Lower lobe of right lung (tissue), 2 donors: ENCODE measurements at regions not wholly inside any gene's neighbourhood (a gene's known extent, or its start where the extent isn't known, plus 50 kb on each side); places are given as distances from the start of the nearest gene placed in this dataset.

Source experiments
- ATAC-seq, 2 donors: fragments of 200-7000 bp; cut with Tn5 transposase; one replicate each; pipeline ENCODE4 v1.9.1; 2020 to 2022; ENCODE audit warnings: mild to moderate bottlenecking in 2 of 2, moderate library complexity in 2 of 2
- DNase-seq: peaks from one replicate; pipeline ENCODE4 v3.0.0-alpha.2; 2020
- H3K27ac ChIP-seq: fragments of 200-600 bp; one replicate; pipeline ENCODE4 v1.8.0; 2022
- H3K27me3 ChIP-seq: fragments of 200-600 bp; one replicate; pipeline ENCODE4 v1.8.0; 2022; ENCODE audit warnings: low read depth
- H3K36me3 ChIP-seq: fragments of 200-600 bp; one replicate; pipeline ENCODE4 v1.8.0; 2022; ENCODE audit warnings: mild to moderate bottlenecking
- H3K4me1 ChIP-seq: fragments of 200-600 bp; one replicate; pipeline ENCODE4 v1.8.0; 2022
- H3K4me3 ChIP-seq: fragments of 200-600 bp; one replicate; pipeline ENCODE4 v1.8.0; 2022; ENCODE audit warnings: mild to moderate bottlenecking
- H3K9me3 ChIP-seq: fragments of 200-600 bp; one replicate; pipeline ENCODE4 v1.8.0; 2022
- intact Hi-C: fragments of 100-400 bp; cut with DNase I; formaldehyde crosslinking; loops from one replicate; pipeline ENCODE4 v1.11.0; 2022
- TF ChIP-seq, protein P1 (sequence below): fragments of 200-600 bp; IDR thresholded peaks from one replicate; pipeline ENCODE4 v1.8.0; 2022; ENCODE audit warnings: antibody characterized with exemption, mild to moderate bottlenecking
- donor health status: DM: no; HTN: yes; CAD: no; lungs with severe emphysema.

- Histone ChIP-seq H3K9me3 (no peaks in the 10 kb centered on the region), H3K36me3 (no peaks in the 10 kb centered on the region), H3K4me1 (no peaks in the 10 kb centered on the region), H3K27me3 (no peaks in the 10 kb centered on the region), H3K27ac (no peak overlapping the region), H3K4me3 (no peak overlapping the region)
- DNase-seq (no peak), ATAC-seq (no peak)
- intact Hi-C loops = no loop called here
- TF ChIP-seq, protein P1, sequence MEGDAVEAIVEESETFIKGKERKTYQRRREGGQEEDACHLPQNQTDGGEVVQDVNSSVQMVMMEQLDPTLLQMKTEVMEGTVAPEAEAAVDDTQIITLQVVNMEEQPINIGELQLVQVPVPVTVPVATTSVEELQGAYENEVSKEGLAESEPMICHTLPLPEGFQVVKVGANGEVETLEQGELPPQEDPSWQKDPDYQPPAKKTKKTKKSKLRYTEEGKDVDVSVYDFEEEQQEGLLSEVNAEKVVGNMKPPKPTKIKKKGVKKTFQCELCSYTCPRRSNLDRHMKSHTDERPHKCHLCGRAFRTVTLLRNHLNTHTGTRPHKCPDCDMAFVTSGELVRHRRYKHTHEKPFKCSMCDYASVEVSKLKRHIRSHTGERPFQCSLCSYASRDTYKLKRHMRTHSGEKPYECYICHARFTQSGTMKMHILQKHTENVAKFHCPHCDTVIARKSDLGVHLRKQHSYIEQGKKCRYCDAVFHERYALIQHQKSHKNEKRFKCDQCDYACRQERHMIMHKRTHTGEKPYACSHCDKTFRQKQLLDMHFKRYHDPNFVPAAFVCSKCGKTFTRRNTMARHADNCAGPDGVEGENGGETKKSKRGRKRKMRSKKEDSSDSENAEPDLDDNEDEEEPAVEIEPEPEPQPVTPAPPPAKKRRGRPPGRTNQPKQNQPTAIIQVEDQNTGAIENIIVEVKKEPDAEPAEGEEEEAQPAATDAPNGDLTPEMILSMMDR = no peak
Measured at GRCh38 chr12:59517522-59517921, 78.3 kb upstream of the SLC16A7 start.

DNA sequence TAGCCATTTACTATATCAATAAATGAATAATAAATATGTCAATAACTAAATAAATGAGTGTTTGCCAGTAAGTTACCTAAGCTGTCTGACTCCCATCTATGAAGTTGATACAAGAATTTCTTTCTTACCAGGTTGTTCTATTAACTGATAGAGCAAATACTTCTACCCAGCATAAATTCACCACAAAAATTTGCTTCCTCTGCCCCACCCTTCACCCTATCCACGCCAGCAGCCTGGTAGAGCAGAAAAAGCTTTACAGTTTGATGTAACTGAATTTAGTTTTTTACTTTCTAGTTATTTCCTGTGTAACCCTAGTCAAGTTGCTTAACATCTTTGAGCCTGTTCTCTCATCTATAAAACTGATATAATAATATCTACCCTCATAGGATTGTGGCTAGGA lies 94.9 kb upstream of the SLC16A7 start:
- Histone ChIP-seq H3K4me3 (no peak overlapping the region), H3K27me3 (no peaks in the 10 kb centered on the region), H3K36me3 (no peaks in the 10 kb centered on the region), H3K27ac (no peak overlapping the region), H3K9me3 (no peaks in the 10 kb centered on the region), H3K4me1 (no peaks in the 10 kb centered on the region)
- ATAC-seq (peak; percentile 62 to 72), DNase-seq (no peak)
- intact Hi-C loops = no loop called here
- TF ChIP-seq, protein P1 = no peak

DNA sequence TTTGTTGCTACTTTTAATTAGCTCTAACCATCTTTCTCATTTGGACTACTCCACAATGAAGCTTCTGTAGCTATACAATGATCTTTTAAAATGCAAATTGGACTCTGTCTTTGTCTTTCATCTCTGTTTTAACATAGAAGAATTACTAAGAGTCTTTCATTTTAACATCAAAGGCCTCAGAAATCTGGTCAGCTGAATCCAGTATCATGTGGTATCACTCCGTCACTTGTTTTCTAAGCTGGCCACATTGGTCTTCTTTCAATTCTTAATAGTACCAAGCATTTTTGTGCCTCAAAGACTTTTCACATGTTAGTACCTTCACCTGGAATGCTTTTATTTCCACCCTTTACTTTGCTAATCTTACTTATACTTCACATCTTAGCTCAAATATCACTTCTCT lies 95.5 kb upstream of the SLC16A7 start:
- no peaks in the 10 kb centered on the region for H3K4me1 ChIP-seq
- no peaks in the 10 kb centered on the region for H3K27me3 ChIP-seq
- no peaks in the 10 kb centered on the region for H3K36me3 ChIP-seq
- DNase-seq (no peak), ATAC-seq (no peak)
- TF ChIP-seq, protein P1 = no peak
- intact Hi-C loops = no loop called here
- no peak overlapping the region for H3K27ac ChIP-seq
- H3K9me3 ChIP-seq = no peaks in the 10 kb centered on the region
- H3K4me3 ChIP-seq = no peak overlapping the region

DNA sequence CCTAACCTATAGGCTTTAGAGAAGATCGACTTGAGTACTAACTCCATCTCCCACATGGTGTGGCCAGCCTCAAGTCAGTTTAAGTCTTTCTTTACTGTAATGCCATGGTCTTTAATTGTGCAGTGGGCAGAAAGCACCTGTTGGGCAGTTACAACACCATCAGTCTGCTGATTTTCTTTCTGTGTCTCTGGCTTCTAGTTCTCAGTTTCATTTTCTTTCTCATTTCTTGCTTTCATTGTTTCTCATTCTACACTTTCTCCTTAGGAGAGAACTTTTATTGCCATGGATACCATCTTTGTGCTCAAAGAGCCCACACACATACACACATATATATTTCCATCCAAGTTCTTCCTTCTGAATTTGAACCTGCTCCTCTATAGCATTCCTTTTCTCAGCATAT lies 96.1 kb upstream of the SLC16A7 start:
- TF ChIP-seq, protein P1 = no peak
- intact Hi-C loops = no loop called here

DNA sequence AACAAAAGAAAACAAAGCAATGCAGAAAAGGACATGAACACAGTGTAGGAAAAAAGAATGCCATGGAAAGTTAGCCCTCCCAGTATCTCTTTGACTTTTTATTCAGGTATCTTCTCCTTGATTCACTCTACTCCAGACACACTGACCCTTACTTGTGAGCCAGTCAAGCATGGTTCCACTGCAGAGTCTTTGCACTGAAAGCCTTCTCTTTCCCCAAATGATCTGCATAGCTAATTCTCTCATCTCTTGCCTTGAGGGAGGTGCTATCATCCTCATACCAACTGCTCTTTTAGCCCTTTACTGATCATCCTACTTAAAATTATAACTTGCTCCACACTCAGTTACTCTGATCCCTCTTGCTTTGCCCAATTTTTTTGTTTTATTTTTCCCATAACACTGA lies 101.2 kb upstream of the SLC16A7 start:
- H3K27me3 ChIP-seq = no peaks in the 10 kb centered on the region
- H3K9me3 ChIP-seq = no peaks in the 10 kb centered on the region
- H3K4me1 ChIP-seq = no peaks in the 10 kb centered on the region
- TF ChIP-seq, protein P1 = no peak
- ATAC-seq = no peak
- no peak overlapping the region for H3K4me3 ChIP-seq
- no peak for DNase-seq
- H3K27ac ChIP-seq = no peak overlapping the region
- H3K36me3 ChIP-seq = no peaks in the 10 kb centered on the region
- intact Hi-C loops = no loop called here

More for the DNA sequence above, 96.1 kb upstream of the SLC16A7 start:
- ATAC-seq = no peak
- no peaks in the 10 kb centered on the region for H3K4me1 ChIP-seq
- H3K27ac ChIP-seq = no peak overlapping the region
- no peaks in the 10 kb centered on the region for H3K27me3 ChIP-seq
- no peaks in the 10 kb centered on the region for H3K9me3 ChIP-seq
- no peak for DNase-seq
- no peaks in the 10 kb centered on the region for H3K36me3 ChIP-seq
- H3K4me3 ChIP-seq = no peak overlapping the region

DNA sequence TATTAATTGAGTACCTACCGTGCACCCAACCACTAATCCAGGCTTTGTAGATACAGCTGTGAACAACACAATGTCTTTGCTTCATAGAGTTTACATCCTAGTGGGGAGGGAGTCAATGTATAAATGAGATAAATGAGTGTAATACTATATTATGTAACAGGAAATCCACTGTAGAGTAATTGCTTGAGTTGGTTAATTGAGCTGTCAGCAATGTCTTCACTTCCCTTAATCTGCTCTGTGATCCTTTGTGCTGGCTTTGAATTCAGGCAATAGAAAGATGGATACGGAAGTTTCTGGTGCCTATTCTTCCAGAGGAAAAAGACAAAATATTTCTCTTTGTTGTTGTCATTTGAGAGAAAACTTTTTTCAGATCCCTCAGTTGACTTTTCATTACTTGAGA lies 104.0 kb upstream of the SLC16A7 start:
- ATAC-seq = no peak
- Histone ChIP-seq H3K27ac (no peak overlapping the region), H3K36me3 (no peaks in the 10 kb centered on the region), H3K9me3 (no peaks in the 10 kb centered on the region), H3K27me3 (no peaks in the 10 kb centered on the region), H3K4me1 (no peaks in the 10 kb centered on the region), H3K4me3 (no peak overlapping the region)
- intact Hi-C loops = no loop called here
- DNase-seq = no peak
- TF ChIP-seq, protein P1 = no peak
